GM12878 (cell line): ENCODE measurements at regions not wholly inside any gene's neighbourhood (a gene's known extent, or its start where the extent isn't known, plus 50 kb on each side); places are given as distances from the start of the nearest gene placed in this dataset.
A peak's percentile ranks its signal among the peaks of the same experiment; 100 is the strongest.

ENCODE experiments used
- ATAC-seq: fragments of 200-7000 bp; cut with Tn5 transposase; 3 replicates; pipeline ENCODE4 v1.9.1; 2020; ENCODE audit warnings: mild to moderate bottlenecking, moderate library complexity
- BruUV-seq: library from RNA; stranded (reverse); fragments of 400-500 nt; replicated peaks from 2 replicates; lab custom pipeline; 2021; lab: Mats Ljungman, UMichigan
- CTCF ChIA-PET: fragments of 300-600 bp; sonication (Branson Sonifier 250); formaldehyde crosslinking; extraction: SDS; loops from one replicate; lab custom pipeline; 2021; ENCODE audit warnings: inconsistent platforms; lab: Yijun Ruan, JAX
- POLR2A ChIA-PET: fragments of 350-600 bp; formaldehyde crosslinking; extraction: SDS; loops from one replicate; lab custom pipeline; 2021; ENCODE audit warnings: inconsistent platforms; lab: Charles Lee
- RAD21 ChIA-PET: fragments of 300-600 bp; sonication (Branson Sonifier 250); formaldehyde crosslinking; loops from one replicate; lab custom pipeline; 2023; ENCODE audit warnings: antibody characterized with exemption; ENCODE audit not compliant: unreplicated experiment; lab: Charles Lee
- SMC1A ChIA-PET: fragments of 300-600 bp; sonication (Branson Sonifier 250); formaldehyde crosslinking; loops from one replicate; lab custom pipeline; 2023; ENCODE audit not compliant: unreplicated experiment, uncharacterized antibody; lab: Charles Lee
- DNase-seq: peaks from one replicate; pipeline ENCODE4 v3.0.0-alpha.2; 2011; ENCODE audit warnings: low read depth, low spot score
- FAIRE-seq: peaks from 3 replicates; lab custom pipeline; 2011; peaks lifted over from hg19 to GRCh38; lab: Jason Lieb, UNC
- H2AFZ ChIP-seq: 2 replicates; pipeline ENCODE4 v1.6.0; 2011; ENCODE audit warnings: low read depth, low read length, control low read depth; ENCODE audit not compliant: control insufficient read depth
- H3K27ac ChIP-seq: 2 replicates; pipeline ENCODE4 v1.5.1; 2011; ENCODE audit warnings: control low read depth; ENCODE audit not compliant: control insufficient read depth, insufficient read depth
- H3K27me3 ChIP-seq, 2 experiments: replicated peaks in 1 of 2; 2 replicates each; pipeline versions ENCODE4 v1.6.0 to v1.6.1; 2011; ENCODE audit warnings: low read length in 1 of 2; ENCODE audit not compliant: control insufficient read depth in 2 of 2, insufficient read depth in 2 of 2
- H3K36me3 ChIP-seq, 2 experiments: 2 replicates each; pipeline ENCODE4 v1.5.1; 2011; ENCODE audit warnings: low read length in 1 of 2; ENCODE audit not compliant: control insufficient read depth in 2 of 2, insufficient read depth in 2 of 2
- H3K4me1 ChIP-seq: 2 replicates; pipeline ENCODE4 v1.6.1; 2011; ENCODE audit warnings: mild to moderate bottlenecking, low read length, moderate library complexity, mixed read lengths; ENCODE audit not compliant: control insufficient read depth, insufficient read depth
- H3K4me2 ChIP-seq: 2 replicates; pipeline ENCODE4 v1.6.0; 2011; ENCODE audit warnings: control low read depth; ENCODE audit not compliant: control insufficient read depth, insufficient read depth
- H3K4me3 ChIP-seq: fragments of 200-600 bp; sonication (generic); 2 replicates; pipeline ENCODE4 v1.5.1; 2016
- H3K79me2 ChIP-seq: 2 replicates; pipeline ENCODE4 v1.6.0; 2011; ENCODE audit warnings: low read length; ENCODE audit not compliant: control insufficient read depth, insufficient read depth
- H3K9ac ChIP-seq: 2 replicates; pipeline ENCODE4 v1.8.0; 2011; ENCODE audit warnings: low read length, control low read depth, mixed read lengths; ENCODE audit not compliant: control insufficient read depth, insufficient read depth
- H3K9me3 ChIP-seq: replicated peaks from 3 replicates; pipeline ENCODE4 v1.5.1; 2011; ENCODE audit warnings: mild to moderate bottlenecking, low read length; ENCODE audit not compliant: control insufficient read depth, insufficient read depth
- H4K20me1 ChIP-seq: 2 replicates; pipeline ENCODE4 v1.6.0; 2011; ENCODE audit not compliant: control insufficient read depth, insufficient read depth
- CBX5 ChIP-seq: sonication (generic); IDR thresholded peaks from 2 replicates; pipeline ENCODE4 v1.6.1; 2016; ENCODE audit warnings: low read depth, moderate library complexity, mild to moderate bottlenecking, inconsistent platforms
- EZH2 ChIP-seq: IDR thresholded peaks from 2 replicates; pipeline ENCODE4 v1.6.1; 2012; ENCODE audit warnings: low read depth, mild to moderate bottlenecking, control low read depth, inconsistent platforms, low read length, borderline replicate concordance; ENCODE audit not compliant: control insufficient read depth
- MTA2 ChIP-seq: fragments of 450-650 bp; IDR thresholded peaks from 2 replicates; pipeline ENCODE4 v1.6.1; 2016; ENCODE audit warnings: low read depth, mild to moderate bottlenecking, moderate library complexity
- RELA ChIP-seq: fragments of 450-650 bp; IDR thresholded peaks from 2 replicates; pipeline ENCODE4 v1.8.0; 2014; ENCODE audit warnings: borderline replicate concordance; ENCODE audit not compliant: partially characterized antibody
- SREBF2 ChIP-seq: IDR thresholded peaks from 2 replicates; pipeline ENCODE4 v1.6.1; 2012; ENCODE audit warnings: mild to moderate bottlenecking, low read length
- ZSCAN29 ChIP-seq: fragments of 450-650 bp; IDR thresholded peaks from 2 replicates; pipeline ENCODE4 v1.6.1; 2017; ENCODE audit warnings: mild to moderate bottlenecking, moderate library complexity
- WGBS: methylation state at CpG from one replicate; pipeline ENCODE4 v1.1.6; 2016; ENCODE audit warnings: low lambda C conversion rate; ENCODE audit not compliant: insufficient replicate concordance, insufficient coverage; ENCODE audit errors: missing lambda C conversion rate; 5-methylcytosine and 5-hydroxymethylcytosine counted together
- in situ Hi-C: fragments of 300-500 bp; cut with MboI; formaldehyde crosslinking; loops from 9 replicates; pipeline ENCODE4 v1.14.3; 2018; ENCODE audit warnings: mixed read lengths
- intact Hi-C: fragments of 100-400 bp; cut with micrococcal nuclease; formaldehyde crosslinking; loops from one replicate; pipeline ENCODE4 v1.14.2; 2022; ENCODE audit not compliant: unreplicated experiment
- TF ChIP-seq, protein P1 (sequence below): fragments of 450-650 bp; IDR thresholded peaks from 2 replicates; pipeline ENCODE4 v1.6.1; 2017; ENCODE audit warnings: mild to moderate bottlenecking
- TF ChIP-seq, protein P2 (sequence below): fragments of 450-650 bp; formaldehyde crosslinking; IDR thresholded peaks from 2 replicates; pipeline ENCODE4 v1.4.0; 2022; ENCODE audit warnings: mild to moderate bottlenecking, moderate library complexity

DNA sequence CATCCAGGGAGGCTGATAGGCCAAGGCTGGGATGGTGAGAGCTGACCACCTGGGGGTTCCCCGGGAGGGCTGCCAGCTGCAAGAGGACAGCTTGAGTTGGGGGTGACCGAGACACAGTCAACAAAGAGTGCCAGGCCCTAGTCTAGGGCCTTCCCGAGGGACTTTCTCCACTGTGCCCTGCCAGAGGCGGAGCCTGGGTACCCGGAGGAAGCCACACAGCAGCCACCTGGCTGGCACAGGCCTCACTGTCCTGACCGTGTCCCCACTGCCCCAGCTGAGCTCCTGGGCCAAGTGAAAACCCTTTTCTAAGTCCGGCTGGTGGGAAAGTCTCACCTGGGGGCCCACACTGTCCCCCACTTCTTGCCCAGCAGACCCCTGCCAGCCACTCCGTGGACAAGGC, 71.9 kb upstream of the GSE1 start:
- 23% methylated on average over 8 of the region's 8 CpGs for WGBS
- ChIA-PET RAD21 (no interaction called here), SMC1A (no interaction called here)
- TF ChIP-seq, protein P1, sequence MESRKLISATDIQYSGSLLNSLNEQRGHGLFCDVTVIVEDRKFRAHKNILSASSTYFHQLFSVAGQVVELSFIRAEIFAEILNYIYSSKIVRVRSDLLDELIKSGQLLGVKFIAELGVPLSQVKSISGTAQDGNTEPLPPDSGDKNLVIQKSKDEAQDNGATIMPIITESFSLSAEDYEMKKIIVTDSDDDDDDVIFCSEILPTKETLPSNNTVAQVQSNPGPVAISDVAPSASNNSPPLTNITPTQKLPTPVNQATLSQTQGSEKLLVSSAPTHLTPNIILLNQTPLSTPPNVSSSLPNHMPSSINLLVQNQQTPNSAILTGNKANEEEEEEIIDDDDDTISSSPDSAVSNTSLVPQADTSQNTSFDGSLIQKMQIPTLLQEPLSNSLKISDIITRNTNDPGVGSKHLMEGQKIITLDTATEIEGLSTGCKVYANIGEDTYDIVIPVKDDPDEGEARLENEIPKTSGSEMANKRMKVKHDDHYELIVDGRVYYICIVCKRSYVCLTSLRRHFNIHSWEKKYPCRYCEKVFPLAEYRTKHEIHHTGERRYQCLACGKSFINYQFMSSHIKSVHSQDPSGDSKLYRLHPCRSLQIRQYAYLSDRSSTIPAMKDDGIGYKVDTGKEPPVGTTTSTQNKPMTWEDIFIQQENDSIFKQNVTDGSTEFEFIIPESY, result no peak
- TF ChIP-seq ZSCAN29, result no peak
- TF ChIP-seq, protein P2, sequence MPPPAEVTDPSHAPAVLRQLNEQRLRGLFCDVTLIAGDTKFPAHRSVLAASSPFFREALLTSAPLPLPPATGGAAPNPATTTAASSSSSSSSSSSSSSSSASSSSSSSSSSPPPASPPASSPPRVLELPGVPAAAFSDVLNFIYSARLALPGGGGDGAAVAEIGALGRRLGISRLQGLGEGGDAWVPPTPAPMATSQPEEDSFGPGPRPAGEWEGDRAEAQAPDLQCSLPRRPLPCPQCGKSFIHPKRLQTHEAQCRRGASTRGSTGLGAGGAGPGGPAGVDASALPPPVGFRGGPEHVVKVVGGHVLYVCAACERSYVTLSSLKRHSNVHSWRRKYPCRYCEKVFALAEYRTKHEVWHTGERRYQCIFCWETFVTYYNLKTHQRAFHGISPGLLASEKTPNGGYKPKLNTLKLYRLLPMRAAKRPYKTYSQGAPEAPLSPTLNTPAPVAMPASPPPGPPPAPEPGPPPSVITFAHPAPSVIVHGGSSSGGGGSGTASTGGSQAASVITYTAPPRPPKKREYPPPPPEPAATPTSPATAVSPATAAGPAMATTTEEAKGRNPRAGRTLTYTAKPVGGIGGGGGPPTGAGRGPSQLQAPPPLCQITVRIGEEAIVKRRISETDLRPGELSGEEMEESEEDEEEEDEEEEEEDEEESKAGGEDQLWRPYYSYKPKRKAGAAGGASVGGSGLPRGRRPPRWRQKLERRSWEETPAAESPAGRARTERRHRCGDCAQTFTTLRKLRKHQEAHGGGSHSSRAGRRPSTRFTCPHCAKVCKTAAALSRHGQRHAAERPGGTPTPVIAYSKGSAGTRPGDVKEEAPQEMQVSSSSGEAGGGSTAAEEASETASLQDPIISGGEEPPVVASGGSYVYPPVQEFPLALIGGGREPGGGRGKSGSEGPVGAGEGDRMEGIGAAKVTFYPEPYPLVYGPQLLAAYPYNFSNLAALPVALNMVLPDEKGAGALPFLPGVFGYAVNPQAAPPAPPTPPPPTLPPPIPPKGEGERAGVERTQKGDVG (CRISPR knock-in tag), result no peak
- TF ChIP-seq CBX5, result no peak
- TF ChIP-seq EZH2, result no peak
- TF ChIP-seq SREBF2, result no peak
- TF ChIP-seq MTA2, result no peak
- TF ChIP-seq RELA, result no peak
- TF ChIP-seq, all 136 proteins: peak for 0
- no peak overlapping the region for H3K4me3 ChIP-seq
- H3K4me1 ChIP-seq, result no peaks in the 10 kb centered on the region
- H3K27ac ChIP-seq, result no peak overlapping the region
- no peak overlapping the region for H3K4me2 ChIP-seq
- no peaks in the 10 kb centered on the region; a peak in 1 of 4 replicates for H3K27me3 ChIP-seq
- H3K36me3 ChIP-seq, result no peaks in the 10 kb centered on the region
- CTCF ChIA-PET, result interaction anchor here (0.7 kb wide), 1 partner anchor 423 kb away, joined by 3 read pairs; no protein-coding TSS in a partner anchor
- peaks cover 3% of the 10 kb centered on the region; the same call in 1 of the 3 replicates for H3K9me3 ChIP-seq
- no peak overlapping the region for H3K9ac ChIP-seq
- POLR2A ChIA-PET, result no interaction called here
- ATAC-seq, result peak; percentile 45
- FAIRE-seq, result no peak
- no peak for DNase-seq
- H4K20me1 ChIP-seq, result no peaks in the 10 kb centered on the region
- no peaks in the 10 kb centered on the region for H3K79me2 ChIP-seq
- no TSS peak for BruUV-seq
- in situ Hi-C loops (no loop called here), intact Hi-C loops (no loop called here)
- no peak overlapping the region for H2AFZ ChIP-seq
